Brain microvascular endothelial cell (primary cell): ENCODE measurements at regions not wholly inside any gene's neighbourhood (a gene's known extent, or its start where the extent isn't known, plus 50 kb on each side); places are given as distances from the start of the nearest gene placed in this dataset.

ENCODE experiments used
- DNase-seq: peaks from one replicate; pipeline ENCODE4 v3.0.0-alpha.2; 2020
- H3K27ac ChIP-seq: fragments of 250-450 bp; sonication (Bioruptor Pico); 2 replicates; pipeline ENCODE4 v1.5.1; 2020; ENCODE audit warnings: mild to moderate bottlenecking, moderate library complexity
- H3K27me3 ChIP-seq: fragments of 250-450 bp; sonication (Bioruptor Pico); replicated peaks from 2 replicates; pipeline ENCODE4 v1.5.1; 2020; ENCODE audit warnings: mild to moderate bottlenecking
- H3K36me3 ChIP-seq: fragments of 250-450 bp; sonication (Bioruptor Pico); replicated peaks from 2 replicates; pipeline ENCODE4 v1.5.1; 2020; ENCODE audit warnings: mild to moderate bottlenecking
- H3K4me3 ChIP-seq: 2 replicates; pipeline ENCODE4 v1.5.1; 2011; ENCODE audit warnings: low read depth, mild to moderate bottlenecking, control low read depth, low read length, moderate library complexity
- in situ Hi-C: cut with HindIII; loops from 2 replicates; pipeline ENCODE4 v1.10.0; 2017; ENCODE audit warnings: low sequenced_read_pairs, low pct_ligation_motif_present
- TF ChIP-seq, protein P1 (sequence below): IDR thresholded peaks from 2 replicates; pipeline ENCODE4 v1.5.1; 2011; ENCODE audit warnings: low read depth, mild to moderate bottlenecking, moderate library complexity, low read length, control low read depth, inconsistent platforms; ENCODE audit errors: missing control alignments

DNA sequence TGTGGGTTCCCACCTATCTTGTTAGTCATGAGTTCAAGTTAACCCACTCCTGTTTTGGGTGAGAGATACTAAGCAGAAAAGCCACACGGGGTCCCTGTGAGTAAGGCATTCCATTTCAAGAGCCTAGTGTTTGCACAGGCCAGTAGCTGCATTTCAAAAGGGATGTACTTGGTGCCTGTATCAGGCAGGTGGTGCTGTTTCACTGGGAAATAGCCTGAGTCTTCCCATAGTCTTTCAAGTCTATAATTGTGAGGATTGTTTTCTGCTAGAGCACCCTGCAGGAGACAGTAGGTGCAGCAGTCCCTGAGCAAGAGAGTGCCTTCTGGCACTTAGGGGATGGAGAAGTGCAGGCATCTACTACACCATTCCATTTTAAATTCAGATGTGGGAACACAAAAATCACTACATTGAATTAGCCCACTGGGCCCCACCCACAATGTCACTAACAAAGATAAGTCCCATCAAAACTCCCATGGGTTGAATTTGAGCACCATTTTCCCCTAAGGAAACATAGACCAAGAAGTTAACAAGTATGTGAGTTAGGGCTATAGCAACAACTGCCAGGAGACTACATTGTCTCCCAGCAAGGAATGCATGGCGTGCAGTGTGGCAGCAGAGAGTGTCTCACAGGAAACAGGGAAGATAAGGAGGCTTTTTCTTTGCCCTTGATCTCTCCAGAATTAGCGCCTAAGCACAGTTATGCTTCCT is 263.2 kb downstream of the COX7C start:
- in situ Hi-C loops: no loop called here
- no peak overlapping the region for H3K4me3 ChIP-seq
- no peaks in the 10 kb centered on the region for H3K36me3 ChIP-seq
- peak; percentile 88 for DNase-seq
- TF ChIP-seq, protein P1, sequence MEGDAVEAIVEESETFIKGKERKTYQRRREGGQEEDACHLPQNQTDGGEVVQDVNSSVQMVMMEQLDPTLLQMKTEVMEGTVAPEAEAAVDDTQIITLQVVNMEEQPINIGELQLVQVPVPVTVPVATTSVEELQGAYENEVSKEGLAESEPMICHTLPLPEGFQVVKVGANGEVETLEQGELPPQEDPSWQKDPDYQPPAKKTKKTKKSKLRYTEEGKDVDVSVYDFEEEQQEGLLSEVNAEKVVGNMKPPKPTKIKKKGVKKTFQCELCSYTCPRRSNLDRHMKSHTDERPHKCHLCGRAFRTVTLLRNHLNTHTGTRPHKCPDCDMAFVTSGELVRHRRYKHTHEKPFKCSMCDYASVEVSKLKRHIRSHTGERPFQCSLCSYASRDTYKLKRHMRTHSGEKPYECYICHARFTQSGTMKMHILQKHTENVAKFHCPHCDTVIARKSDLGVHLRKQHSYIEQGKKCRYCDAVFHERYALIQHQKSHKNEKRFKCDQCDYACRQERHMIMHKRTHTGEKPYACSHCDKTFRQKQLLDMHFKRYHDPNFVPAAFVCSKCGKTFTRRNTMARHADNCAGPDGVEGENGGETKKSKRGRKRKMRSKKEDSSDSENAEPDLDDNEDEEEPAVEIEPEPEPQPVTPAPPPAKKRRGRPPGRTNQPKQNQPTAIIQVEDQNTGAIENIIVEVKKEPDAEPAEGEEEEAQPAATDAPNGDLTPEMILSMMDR: peak; percentile 89
- no peak overlapping the region for H3K27ac ChIP-seq
- no peaks in the 10 kb centered on the region for H3K27me3 ChIP-seq

DNA sequence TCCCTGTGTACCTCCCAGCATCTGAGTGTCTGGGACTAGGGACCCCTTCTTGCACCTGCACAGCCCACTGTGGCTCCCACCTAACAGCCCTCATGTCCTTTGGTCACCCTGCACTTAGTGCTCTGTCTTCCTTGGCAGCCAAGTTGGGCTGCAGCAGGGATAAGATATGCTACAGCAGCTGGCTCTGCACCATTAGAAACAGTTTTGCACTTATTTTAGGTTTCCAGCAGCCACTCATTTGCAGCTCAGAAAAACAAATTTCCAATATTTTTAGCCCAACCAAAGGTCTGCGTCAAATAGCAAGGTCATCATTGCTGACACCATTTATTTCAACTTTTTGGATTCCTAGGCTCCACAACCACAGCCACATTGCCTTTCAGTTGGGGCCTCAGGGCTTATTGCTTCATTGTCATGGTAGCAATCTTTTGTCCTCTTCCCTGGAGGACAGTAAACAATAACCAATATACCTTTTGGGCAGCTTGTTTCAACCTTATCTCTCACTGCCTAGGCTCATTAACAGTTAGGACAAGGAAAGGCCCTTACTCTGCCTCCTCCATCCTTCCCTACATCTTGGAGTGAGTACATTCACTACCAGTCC is 263.9 kb downstream of the COX7C start:
- in situ Hi-C loops: no loop called here

DNA sequence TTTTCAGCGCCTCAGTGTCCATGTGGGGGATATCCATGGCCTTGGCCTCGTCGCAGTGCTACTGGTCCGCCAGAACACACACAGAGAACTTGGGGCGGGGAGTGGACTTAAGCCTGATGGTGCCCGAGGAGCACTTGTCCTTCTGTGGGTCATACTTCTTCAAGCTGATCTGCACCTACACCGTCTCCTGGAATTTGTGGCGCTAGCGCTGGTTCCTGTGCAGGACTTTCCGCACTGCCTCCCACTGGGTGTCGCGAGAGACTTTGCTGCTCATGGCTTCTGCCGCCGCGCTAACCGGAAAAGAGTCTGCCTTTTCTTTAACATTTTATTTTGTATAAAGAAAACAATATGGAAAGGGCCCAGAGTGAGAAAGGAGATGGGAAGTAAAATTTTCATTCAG is 266.9 kb downstream of the COX7C start:
- H3K27me3 ChIP-seq: no peaks in the 10 kb centered on the region
- no peak for DNase-seq
- H3K36me3 ChIP-seq: no peaks in the 10 kb centered on the region
- no peak overlapping the region for H3K27ac ChIP-seq
- in situ Hi-C loops: no loop called here
- TF ChIP-seq, protein P1: no peak
- H3K4me3 ChIP-seq: no peak overlapping the region

More for the DNA sequence above, 263.9 kb downstream of the COX7C start:
- H3K4me3 ChIP-seq: no peak overlapping the region
- TF ChIP-seq, protein P1: no peak
- H3K36me3 ChIP-seq: no peaks in the 10 kb centered on the region
- no peaks in the 10 kb centered on the region for H3K27me3 ChIP-seq
- no peak overlapping the region for H3K27ac ChIP-seq
- DNase-seq: no peak

DNA sequence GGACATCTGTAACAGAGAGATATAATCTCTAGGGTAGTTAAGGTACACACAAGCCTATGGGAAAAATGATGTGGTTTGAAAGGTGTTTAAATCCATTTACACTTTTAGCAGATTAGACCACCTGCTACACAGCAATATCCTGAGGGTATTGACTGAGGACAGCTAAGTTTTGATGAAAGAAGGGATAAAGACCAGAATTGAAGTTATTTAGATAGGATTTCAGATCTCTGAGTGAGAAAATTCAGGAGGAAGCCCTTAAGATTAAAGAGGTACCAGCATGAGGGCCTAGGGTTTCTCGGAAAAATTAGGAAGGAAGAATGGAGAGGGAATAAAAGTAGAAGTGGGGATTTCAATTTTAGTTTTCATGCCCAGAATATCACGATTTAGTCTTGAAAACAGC is 267.3 kb downstream of the COX7C start:
- Histone ChIP-seq H3K27me3 (no peaks in the 10 kb centered on the region), H3K4me3 (no peak overlapping the region), H3K27ac (no peak overlapping the region), H3K36me3 (no peaks in the 10 kb centered on the region)
- TF ChIP-seq, protein P1: no peak
- DNase-seq: no peak
- in situ Hi-C loops: no loop called here

DNA sequence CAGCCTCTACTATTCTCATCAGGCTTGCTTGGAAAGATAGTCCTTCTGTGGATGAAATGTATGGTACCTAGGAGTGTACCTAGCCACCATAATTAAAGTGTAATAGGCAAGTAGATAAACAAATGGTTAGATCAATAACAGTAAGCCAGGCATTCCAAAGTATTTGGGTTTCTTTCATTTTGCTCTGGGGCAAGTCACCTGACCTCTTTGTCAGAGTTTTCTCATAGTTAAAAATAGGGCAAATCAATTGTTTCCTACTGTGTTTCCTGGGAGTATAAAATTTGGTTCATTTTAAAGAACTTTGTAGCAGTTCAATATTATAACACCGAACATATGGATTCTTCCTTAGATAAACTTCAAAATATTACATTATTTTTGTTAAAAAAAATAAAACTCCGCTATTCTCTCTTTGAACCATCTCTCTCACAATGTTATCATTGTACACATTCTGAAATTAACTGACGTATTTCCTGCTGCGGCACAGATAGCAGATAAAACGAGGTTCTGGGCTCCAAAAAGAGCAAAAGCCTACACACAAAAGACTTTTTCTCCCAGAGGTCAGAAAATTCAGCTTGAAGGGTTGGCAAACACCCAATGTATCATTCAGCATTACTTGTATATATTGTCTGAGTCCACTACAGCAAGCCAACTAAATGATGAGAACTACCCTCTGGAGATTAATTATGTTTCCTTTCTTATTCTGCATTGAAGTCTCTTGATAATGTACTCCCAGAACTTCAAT is 267.9 kb downstream of the COX7C start:
- no peak for DNase-seq
- H3K27me3 ChIP-seq: no peaks in the 10 kb centered on the region

More for the DNA sequence above, 267.9 kb downstream of the COX7C start:
- H3K36me3 ChIP-seq: no peaks in the 10 kb centered on the region
- H3K27ac ChIP-seq: no peak overlapping the region
- H3K4me3 ChIP-seq: no peak overlapping the region
- in situ Hi-C loops: no loop called here
- TF ChIP-seq, protein P1: no peak
